ENCODE measurements at regions not wholly inside any gene's neighbourhood (a gene's known extent, or its start where the extent isn't known, plus 50 kb on each side); places are given as distances from the start of the nearest gene placed in this dataset.

DNA sequence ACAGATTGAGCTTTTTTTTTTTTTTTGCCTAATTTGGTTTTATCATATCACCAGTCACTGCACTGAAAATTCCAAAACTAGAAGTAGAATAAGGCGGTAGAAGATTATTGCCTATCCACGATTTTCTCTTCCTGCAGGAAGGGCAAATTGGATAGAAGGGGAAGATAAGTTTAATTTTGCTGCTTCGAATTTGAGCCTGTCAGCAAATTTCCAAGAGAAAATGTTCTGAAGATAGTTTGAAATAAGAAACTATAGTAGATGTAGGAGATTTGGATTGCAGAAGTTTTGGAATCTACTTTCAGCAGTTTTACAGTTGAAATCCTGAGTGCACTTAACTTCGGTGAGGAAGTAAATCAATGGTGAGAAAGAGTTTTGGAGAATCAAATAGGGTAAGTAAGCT is 164.9 kb downstream of the PTBP2 start:
- TF ChIP-seq CTCF (IDR thresholded peaks at IDR 0.05) (no peak), POLR2A (IDR thresholded peaks at IDR 0.05) (no peak)
